Brain microvascular endothelial cell (primary cell): ENCODE measurements at regions not wholly inside any gene's neighbourhood (a gene's known extent, or its start where the extent isn't known, plus 50 kb on each side); places are given as distances from the start of the nearest gene placed in this dataset.
A peak's percentile ranks its signal among the peaks of the same experiment; 100 is the strongest.

ENCODE experiments used
- DNase-seq: peaks from one replicate; pipeline ENCODE4 v3.0.0-alpha.2; 2020
- H3K27ac ChIP-seq: fragments of 250-450 bp; sonication (Bioruptor Pico); 2 replicates; pipeline ENCODE4 v1.5.1; 2020; ENCODE audit warnings: mild to moderate bottlenecking, moderate library complexity
- H3K27me3 ChIP-seq: fragments of 250-450 bp; sonication (Bioruptor Pico); replicated peaks from 2 replicates; pipeline ENCODE4 v1.5.1; 2020; ENCODE audit warnings: mild to moderate bottlenecking
- H3K36me3 ChIP-seq: fragments of 250-450 bp; sonication (Bioruptor Pico); replicated peaks from 2 replicates; pipeline ENCODE4 v1.5.1; 2020; ENCODE audit warnings: mild to moderate bottlenecking
- H3K4me3 ChIP-seq: 2 replicates; pipeline ENCODE4 v1.5.1; 2011; ENCODE audit warnings: low read depth, mild to moderate bottlenecking, control low read depth, low read length, moderate library complexity
- CTCF ChIP-seq: IDR thresholded peaks from 2 replicates; pipeline ENCODE4 v1.5.1; 2011; ENCODE audit warnings: low read depth, mild to moderate bottlenecking, moderate library complexity, low read length, control low read depth, inconsistent platforms; ENCODE audit errors: missing control alignments
- in situ Hi-C: cut with HindIII; loops from 2 replicates; pipeline ENCODE4 v1.10.0; 2017; ENCODE audit warnings: low sequenced_read_pairs, low pct_ligation_motif_present

- Histone ChIP-seq H3K4me3 (no peak overlapping the region), H3K36me3 (no peaks in the 10 kb centered on the region), H3K27ac (no peak overlapping the region), H3K27me3 (no peaks in the 10 kb centered on the region)
- DNase-seq = no peak
- no peak for TF ChIP-seq CTCF
- in situ Hi-C loops = no loop called here
Observed at GRCh38 chr13:72229067-72229466, 362.1 kb upstream of the DACH1 start.

- Histone ChIP-seq H3K36me3 (no peaks in the 10 kb centered on the region), H3K27me3 (no peaks in the 10 kb centered on the region), H3K4me3 (no peak overlapping the region), H3K27ac (no peak overlapping the region)
- in situ Hi-C loops = no loop called here
- DNase-seq = no peak
- peak; percentile 92 for TF ChIP-seq CTCF
Observed at GRCh38 chr13:72221276-72221962, 354.4 kb upstream of the DACH1 start.

- TF ChIP-seq CTCF = no peak
- no peak overlapping the region for H3K27ac ChIP-seq
- DNase-seq = no peak
- in situ Hi-C loops = no loop called here
- no peaks in the 10 kb centered on the region for H3K36me3 ChIP-seq
- H3K27me3 ChIP-seq = no peaks in the 10 kb centered on the region
- no peak overlapping the region for H3K4me3 ChIP-seq
Observed at GRCh38 chr13:72218966-72219365, 352.0 kb upstream of the DACH1 start.

- DNase-seq = no peak
- H3K36me3 ChIP-seq = no peaks in the 10 kb centered on the region
- no peak for TF ChIP-seq CTCF
- no peaks in the 10 kb centered on the region for H3K27me3 ChIP-seq
- in situ Hi-C loops = no loop called here
- no peak overlapping the region for H3K27ac ChIP-seq
- no peak overlapping the region for H3K4me3 ChIP-seq
Observed at GRCh38 chr13:72217142-72217541, 350.1 kb upstream of the DACH1 start.

- no peak for TF ChIP-seq CTCF
- no peaks in the 10 kb centered on the region for H3K27me3 ChIP-seq
- in situ Hi-C loops = no loop called here
- H3K36me3 ChIP-seq = no peaks in the 10 kb centered on the region
- no peak overlapping the region for H3K4me3 ChIP-seq
- no peak for DNase-seq
- no peak overlapping the region for H3K27ac ChIP-seq
Observed at GRCh38 chr13:72208112-72208645, 341.2 kb upstream of the DACH1 start.

- H3K4me3 ChIP-seq = no peak overlapping the region
- no peak for DNase-seq
- H3K36me3 ChIP-seq = no peaks in the 10 kb centered on the region
- no peak for TF ChIP-seq CTCF
- in situ Hi-C loops = no loop called here
- H3K27ac ChIP-seq = no peak overlapping the region
- no peaks in the 10 kb centered on the region for H3K27me3 ChIP-seq
Observed at GRCh38 chr13:72205773-72206172, 338.8 kb upstream of the DACH1 start.
